Lung (tissue), 11 donors: ENCODE measurements at regions not wholly inside any gene's neighbourhood (a gene's known extent, or its start where the extent isn't known, plus 50 kb on each side); places are given as distances from the start of the nearest gene placed in this dataset.

Experiments
- ATAC-seq: fragments of 200-7000 bp; cut with Tn5 transposase; one replicate; pipeline ENCODE4 v1.9.1; 2020; ENCODE audit warnings: moderate number of reproducible peaks; ENCODE audit not compliant: insufficient read depth, low FRiP score
- DNase-seq, 3 donors: peaks; one replicate each; pipeline ENCODE4 v3.0.0-alpha.2; 2013 to 2017
- H3K27ac ChIP-seq, 2 donors: one replicate each; pipeline ENCODE4 v1.5.1; 2013; ENCODE audit warnings: mild to moderate bottlenecking in 2 of 2, moderate library complexity in 2 of 2, control low read depth in 1 of 2, inconsistent platforms in 1 of 2, low read depth in 1 of 2, low read length in 1 of 2
- H3K27me3 ChIP-seq, 3 donors: one replicate each; pipeline ENCODE4 v1.5.1; 2013; ENCODE audit warnings: low read length in 2 of 3; ENCODE audit not compliant: control insufficient read depth in 3 of 3, insufficient read depth in 3 of 3
- H3K36me3 ChIP-seq, 4 donors: one replicate each; pipeline ENCODE4 v1.5.1; 2013; ENCODE audit warnings: low read length in 4 of 4, mild to moderate bottlenecking in 1 of 4, moderate library complexity in 1 of 4; ENCODE audit not compliant: control insufficient read depth in 4 of 4, insufficient read depth in 4 of 4
- H3K4me1 ChIP-seq, 5 donors: one replicate each; pipeline ENCODE4 v1.5.1; 2013; ENCODE audit warnings: low read length in 5 of 5, mild to moderate bottlenecking in 2 of 5, moderate library complexity in 1 of 5; ENCODE audit not compliant: control insufficient read depth in 5 of 5, insufficient read depth in 5 of 5
- H3K4me3 ChIP-seq: one replicate; pipeline ENCODE4 v1.5.1; 2013; ENCODE audit warnings: mild to moderate bottlenecking, control low read depth, moderate library complexity
- H3K9ac ChIP-seq, 2 donors: one replicate each; pipeline ENCODE4 v1.5.1; 2013; ENCODE audit warnings: low read length in 2 of 2, control low read depth in 1 of 2; ENCODE audit not compliant: insufficient read depth in 1 of 2
- H3K9me3 ChIP-seq, 4 donors: one replicate each; pipeline ENCODE4 v1.5.1; 2013; ENCODE audit warnings: low read length in 3 of 4, mild to moderate bottlenecking in 1 of 4, moderate library complexity in 1 of 4; ENCODE audit not compliant: control insufficient read depth in 4 of 4, insufficient read depth in 3 of 4
- CTCF ChIP-seq: IDR thresholded peaks from 2 replicates; pipeline ENCODE4 v1.5.1; 2012; ENCODE audit warnings: mild to moderate bottlenecking; ENCODE audit errors: control extremely low read depth, extremely low read depth
- WGBS, 2 donors: extraction: QIAGEN DNeasy Blood & Tissue Kit; methylation state at CpG; one replicate each; pipeline ENCODE4 v1.1.7; 2013; 5-methylcytosine and 5-hydroxymethylcytosine counted together
- donor health status: control.
- donor health status: control.
- donor health status: Bipolar disorder and iron deficiency.
- donor health status: healthy.
- donor health status: DM: yes; HTN: yes; CAD: no.

GRCh38 chrX:45727761-45728160 is 527.1 kb upstream of the DIPK2B start:
- no peak for DNase-seq
- ATAC-seq = no peak
- WGBS, 2 donors = 63 to 94% methylated on average over 1 of the region's 1 CpG
- Histone ChIP-seq H3K27me3 (peaks cover 0 to 17% (median 0%) of the 10 kb centered on the region in 3 donors), H3K27ac (no peak overlapping the region), H3K4me3 (no peak overlapping the region), H3K9ac (no peak overlapping the region), H3K36me3 (no peaks in the 10 kb centered on the region), H3K9me3 (no peaks in the 10 kb centered on the region), H3K4me1 (no peaks in the 10 kb centered on the region)
- no peak for TF ChIP-seq CTCF

DNA sequence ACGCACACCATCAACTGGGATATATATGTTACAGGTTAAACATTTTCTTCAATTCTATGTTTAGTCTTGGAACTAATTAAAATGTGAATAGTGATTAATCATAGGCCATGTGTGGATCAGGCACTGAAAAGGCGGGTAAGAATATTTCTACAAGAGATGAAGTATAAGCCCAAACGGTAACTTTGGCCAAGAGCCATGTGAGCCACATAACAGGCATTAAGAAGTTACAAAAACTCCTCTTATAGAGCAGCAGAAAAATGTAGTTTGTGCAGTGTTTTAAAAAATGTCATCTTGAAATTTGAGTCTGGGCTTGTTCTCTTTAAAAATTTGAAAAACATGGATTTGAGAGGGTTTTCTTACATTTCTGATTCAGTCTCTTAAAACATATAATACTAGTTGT is 521.8 kb upstream of the DIPK2B start:
- no peak for ATAC-seq
- Histone ChIP-seq H3K9ac (no peak overlapping the region), H3K36me3 (no peaks in the 10 kb centered on the region), H3K4me1 (no peaks in the 10 kb centered on the region), H3K9me3 (peaks cover 0 to 2% (median under 1%) of the 10 kb centered on the region in 4 donors), H3K4me3 (no peak overlapping the region), H3K27ac (no peak overlapping the region), H3K27me3 (peaks cover 0 to 5% (median 3%) of the 10 kb centered on the region in 3 donors)
- no peak for TF ChIP-seq CTCF
- 76 to 84% methylated on average over 3 of the region's 3 CpGs for WGBS, 2 donors
- peak in 1 of 3 donors; percentile 12 for DNase-seq

DNA sequence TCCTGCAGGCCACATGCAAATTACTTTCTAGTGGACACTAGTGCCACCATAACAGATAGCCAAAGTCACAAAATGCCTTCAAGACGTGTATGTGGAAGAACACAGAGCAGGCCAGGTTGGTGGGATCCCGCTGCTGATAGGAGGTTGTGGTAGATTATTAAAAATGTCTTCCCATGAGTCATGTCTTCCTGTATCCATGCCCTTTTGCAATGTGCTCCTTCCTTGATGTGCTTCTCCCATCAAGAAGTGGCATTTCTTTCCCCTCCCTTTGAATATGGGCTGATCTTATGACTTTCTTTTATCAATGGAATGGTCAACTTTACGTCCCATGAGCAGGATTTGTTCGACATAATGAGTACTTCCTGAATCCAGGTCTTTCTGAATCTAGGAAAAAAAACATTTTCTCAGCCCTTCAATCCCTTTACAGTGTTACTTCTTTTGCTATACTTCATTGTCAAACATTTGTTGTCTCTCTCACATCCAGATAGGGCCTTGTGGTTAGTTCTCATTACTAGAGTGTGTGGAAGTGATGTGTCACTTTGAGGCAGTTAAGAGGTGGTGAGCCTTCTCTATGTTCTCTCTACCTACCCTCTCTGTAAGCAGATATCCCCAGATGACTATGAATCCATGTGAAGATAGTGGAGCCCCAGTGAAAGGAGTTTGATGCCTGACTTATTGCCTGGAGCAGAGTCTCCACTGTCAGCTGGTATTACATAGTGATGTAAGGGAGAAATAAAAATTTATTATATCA is 519.2 kb upstream of the DIPK2B start:
- Histone ChIP-seq H3K9me3 (peaks cover 0 to 2% (median under 1%) of the 10 kb centered on the region in 4 donors), H3K36me3 (no peaks in the 10 kb centered on the region), H3K4me3 (no peak overlapping the region), H3K27me3 (peaks cover 0 to 5% (median 5%) of the 10 kb centered on the region in 3 donors), H3K4me1 (no peaks in the 10 kb centered on the region), H3K9ac (no peak overlapping the region), H3K27ac (no peak overlapping the region)
- no peak for TF ChIP-seq CTCF
- ATAC-seq (no peak), DNase-seq (no peak)
- 88 to 98% methylated on average over 4 of the region's 4 CpGs for WGBS, 2 donors

DNA sequence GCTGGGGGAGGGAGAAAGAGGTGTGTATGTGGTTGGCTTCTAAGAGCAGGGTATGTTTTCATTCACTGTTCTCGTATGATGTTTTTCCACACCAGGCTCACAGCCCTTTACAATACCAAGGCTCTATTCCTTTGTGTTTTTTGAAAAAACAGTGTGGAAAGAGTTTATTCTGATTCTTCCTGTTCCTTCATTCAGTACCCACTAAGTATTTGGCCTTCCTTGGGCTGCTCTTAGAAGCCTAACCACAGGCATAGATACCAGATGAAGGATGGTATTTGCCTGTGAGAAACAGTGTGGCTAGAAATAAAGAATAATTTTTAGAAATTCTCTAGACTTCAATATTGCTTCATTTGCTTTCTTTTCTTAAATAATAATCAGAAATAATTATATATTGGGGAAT is 518.0 kb upstream of the DIPK2B start:
- Histone ChIP-seq H3K36me3 (no peaks in the 10 kb centered on the region), H3K9me3 (peaks cover 0 to 2% (median under 1%) of the 10 kb centered on the region in 4 donors), H3K27me3 (peaks cover 0 to 5% (median 3%) of the 10 kb centered on the region in 3 donors), H3K9ac (no peak overlapping the region), H3K4me1 (no peaks in the 10 kb centered on the region), H3K27ac (no peak overlapping the region), H3K4me3 (no peak overlapping the region)
- no peak for TF ChIP-seq CTCF
- ATAC-seq (no peak), DNase-seq (no peak)
- 90 to 93% methylated on average over 1 of the region's 1 CpG for WGBS, 2 donors
